ENCODE measurements at regions not wholly inside any gene's neighbourhood (a gene's known extent, or its start where the extent isn't known, plus 50 kb on each side); places are given as distances from the start of the nearest gene placed in this dataset.

DNA sequence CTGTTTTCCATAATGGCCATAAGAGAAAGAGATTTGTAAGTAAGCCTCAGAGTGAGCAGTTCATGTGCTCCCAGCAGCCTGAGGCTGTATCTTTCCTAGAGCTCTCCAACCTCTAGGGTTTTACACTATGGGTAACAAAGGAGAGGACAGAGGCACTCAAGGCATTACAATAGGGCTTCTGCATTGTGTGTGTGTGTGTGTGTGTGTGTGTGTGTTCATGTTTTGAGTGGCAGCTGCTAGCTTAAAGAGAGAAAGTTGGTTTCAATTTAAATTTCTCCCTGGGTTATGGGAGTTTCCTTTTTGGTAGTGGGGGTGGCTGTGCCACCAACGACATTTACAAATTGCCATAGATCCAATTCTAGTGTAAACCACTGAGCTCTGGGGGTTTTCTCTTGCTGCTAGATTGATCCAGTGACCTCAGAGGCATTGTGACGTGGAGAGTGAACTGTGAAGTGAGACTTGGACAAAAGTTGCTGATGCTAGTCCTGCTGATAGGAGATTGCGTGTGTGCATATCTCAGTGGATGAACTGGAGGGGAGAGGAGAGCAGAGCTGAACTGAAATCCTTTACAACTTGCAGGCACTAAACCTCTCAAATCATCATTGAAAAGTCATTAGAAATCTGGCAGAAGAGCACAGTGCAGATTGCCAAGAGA is 67.2 kb upstream of the OLFM4 start:
- TF ChIP-seq CTCF (IDR thresholded peaks at IDR 0.05) (no peak), EZH2 (IDR thresholded peaks at IDR 0.05) (no peak)

Data from neural progenitor cell (in vitro differentiated cells).